ENCODE measurements at regions not wholly inside any gene's neighbourhood (a gene's known extent, or its start where the extent isn't known, plus 50 kb on each side); places are given as distances from the start of the nearest gene placed in this dataset.
A peak's percentile ranks its signal among the peaks of the same experiment; 100 is the strongest.

DNA sequence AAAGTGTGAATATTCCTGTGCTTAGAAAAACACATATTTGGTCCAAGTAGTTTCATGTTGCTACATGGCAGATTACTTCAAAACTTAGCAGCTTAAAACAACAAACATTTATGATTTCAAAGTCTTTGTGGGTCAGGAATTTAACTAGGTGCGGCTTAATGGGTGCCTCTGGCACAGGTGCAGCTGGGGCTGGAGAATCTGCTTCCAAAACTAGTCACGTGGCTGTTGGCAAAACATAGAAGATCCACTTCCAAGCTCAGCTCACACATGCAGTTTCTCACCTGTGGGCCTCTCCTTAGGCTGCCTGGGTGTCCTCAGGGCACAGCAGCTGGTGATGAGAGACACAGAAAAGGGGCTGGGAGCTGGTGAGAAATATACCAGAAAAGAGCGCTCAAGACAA, 263.4 kb downstream of the TTLL7 start:
- Histone ChIP-seq H3K9me3 (ENCODE audit: low read depth) (no peaks in the 10 kb centered on the region), H3K79me2 (ENCODE audit: low read depth) (no peaks in the 10 kb centered on the region), H3K27ac (no peak overlapping the region), H3F3A (ENCODE audit: low read depth) (no peaks in the 10 kb centered on the region), H3K4me2 (no peak overlapping the region), H3K27me3 (no peaks in the 10 kb centered on the region), H2AFZ (replicated peaks) (no peak overlapping the region), H3K9ac (no peak overlapping the region), H3K4me3 (no peak overlapping the region), H3K36me3 (no peaks in the 10 kb centered on the region), H3K4me1 (peaks cover 10% of the 10 kb centered on the region), H4K20me1 (ENCODE audit: low read depth) (no peaks in the 10 kb centered on the region)
- Mint-ChIP-seq H3K4me1 (peaks cover 4% of the 10 kb centered on the region), H3K4me3 (no peak overlapping the region), H3K36me3 (no peaks in the 10 kb centered on the region), H3K9me3 (peaks cover 3% of the 10 kb centered on the region), H3K27me3 (ENCODE audit: insufficient read depth, low read depth) (no peaks in the 10 kb centered on the region), H3K27ac (no peak overlapping the region)
- no peak for DNase-seq (ENCODE audit: low spot score)
- TF ChIP-seq, protein P1, sequence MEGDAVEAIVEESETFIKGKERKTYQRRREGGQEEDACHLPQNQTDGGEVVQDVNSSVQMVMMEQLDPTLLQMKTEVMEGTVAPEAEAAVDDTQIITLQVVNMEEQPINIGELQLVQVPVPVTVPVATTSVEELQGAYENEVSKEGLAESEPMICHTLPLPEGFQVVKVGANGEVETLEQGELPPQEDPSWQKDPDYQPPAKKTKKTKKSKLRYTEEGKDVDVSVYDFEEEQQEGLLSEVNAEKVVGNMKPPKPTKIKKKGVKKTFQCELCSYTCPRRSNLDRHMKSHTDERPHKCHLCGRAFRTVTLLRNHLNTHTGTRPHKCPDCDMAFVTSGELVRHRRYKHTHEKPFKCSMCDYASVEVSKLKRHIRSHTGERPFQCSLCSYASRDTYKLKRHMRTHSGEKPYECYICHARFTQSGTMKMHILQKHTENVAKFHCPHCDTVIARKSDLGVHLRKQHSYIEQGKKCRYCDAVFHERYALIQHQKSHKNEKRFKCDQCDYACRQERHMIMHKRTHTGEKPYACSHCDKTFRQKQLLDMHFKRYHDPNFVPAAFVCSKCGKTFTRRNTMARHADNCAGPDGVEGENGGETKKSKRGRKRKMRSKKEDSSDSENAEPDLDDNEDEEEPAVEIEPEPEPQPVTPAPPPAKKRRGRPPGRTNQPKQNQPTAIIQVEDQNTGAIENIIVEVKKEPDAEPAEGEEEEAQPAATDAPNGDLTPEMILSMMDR (IDR thresholded peaks at IDR 0.05) = no peak
- TF ChIP-seq EZH2phosphoT487 (IDR thresholded peaks at IDR 0.05) = no peak
- no peak for TF ChIP-seq EZH2 (IDR thresholded peaks at IDR 0.05)

DNA sequence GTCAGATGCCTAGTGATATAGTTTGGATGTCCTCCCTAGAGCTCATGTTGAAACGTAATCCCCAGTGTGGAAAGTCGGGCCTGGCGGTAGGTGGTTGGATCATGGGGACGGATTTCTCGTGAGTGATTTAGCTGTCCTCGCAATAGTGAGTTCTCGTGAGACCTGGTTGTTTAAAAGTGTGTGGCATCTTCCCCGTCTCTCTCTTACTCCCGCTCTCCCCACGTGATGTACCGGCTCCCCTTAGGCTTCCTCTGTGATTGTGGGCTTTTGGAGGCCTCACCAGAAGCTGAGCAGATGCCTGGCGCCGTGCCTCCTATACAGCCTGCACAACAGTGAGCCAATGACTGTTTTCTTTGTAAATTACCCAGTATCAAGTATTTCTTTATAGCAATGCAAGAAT, 264.5 kb downstream of the TTLL7 start:
- H3K4me1 Mint-ChIP-seq = no peaks in the 10 kb centered on the region
- no peaks in the 10 kb centered on the region for H3K27me3 Mint-ChIP-seq (ENCODE audit: insufficient read depth, low read depth)
- TF ChIP-seq EZH2 (IDR thresholded peaks at IDR 0.05) (no peak), EZH2phosphoT487 (IDR thresholded peaks at IDR 0.05) (no peak)
- TF ChIP-seq, protein P1 (IDR thresholded peaks at IDR 0.05) = no peak
- H4K20me1 ChIP-seq (ENCODE audit: low read depth) = no peaks in the 10 kb centered on the region
- H3K4me1 ChIP-seq = no peaks in the 10 kb centered on the region
- H3K27ac Mint-ChIP-seq = peak overlapping the region; percentile 5
- H3K4me3 ChIP-seq = no peak overlapping the region
- H3K9ac ChIP-seq = no peak overlapping the region
- H2AFZ ChIP-seq (replicated peaks) = peak overlapping the region; percentile 65
- H3F3A ChIP-seq (ENCODE audit: low read depth) = no peaks in the 10 kb centered on the region
- H3K4me2 ChIP-seq = no peak overlapping the region
- no peaks in the 10 kb centered on the region for H3K9me3 ChIP-seq (ENCODE audit: low read depth)
- no peaks in the 10 kb centered on the region for H3K36me3 Mint-ChIP-seq
- no peaks in the 10 kb centered on the region for H3K36me3 ChIP-seq
- H3K27me3 ChIP-seq = no peaks in the 10 kb centered on the region
- no peak for DNase-seq (ENCODE audit: low spot score)
- H3K79me2 ChIP-seq (ENCODE audit: low read depth) = no peaks in the 10 kb centered on the region
- H3K27ac ChIP-seq = no peak overlapping the region
- H3K9me3 Mint-ChIP-seq = peaks cover 3% of the 10 kb centered on the region
- H3K4me3 Mint-ChIP-seq = no peak overlapping the region

DNA sequence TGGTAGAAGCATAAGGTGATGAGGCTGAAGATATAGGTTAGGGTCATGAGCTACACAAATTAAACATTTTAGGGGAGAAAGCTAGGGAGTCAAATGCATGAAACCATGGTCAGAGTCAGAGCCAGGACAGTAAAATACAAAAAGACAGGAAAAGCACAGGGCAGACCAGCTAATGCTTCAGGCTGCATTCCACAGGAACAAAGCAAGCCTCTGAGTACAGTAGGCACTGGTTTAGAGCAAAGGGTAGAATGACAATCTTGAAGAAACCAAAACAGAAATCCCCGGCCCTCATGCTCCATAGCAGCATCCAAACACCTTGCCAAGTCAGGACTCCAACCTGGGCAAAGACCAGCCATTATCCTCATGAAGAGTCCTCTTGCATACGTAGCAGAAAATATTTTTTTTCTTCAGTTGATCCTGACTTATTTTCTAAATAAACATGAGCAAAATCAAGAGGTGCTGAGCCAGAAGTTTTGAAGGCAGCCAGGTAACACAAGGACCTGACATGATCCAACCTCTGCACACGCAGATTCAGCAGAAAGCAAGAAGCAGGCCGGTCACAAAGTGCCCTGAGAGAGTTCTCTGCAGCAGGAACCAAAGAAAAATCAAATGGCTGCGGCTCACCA, 273.1 kb downstream of the TTLL7 start:
- Histone ChIP-seq H3K79me2 (ENCODE audit: low read depth) (no peaks in the 10 kb centered on the region), H3K4me3 (no peak overlapping the region), H2AFZ (replicated peaks) (peak overlapping the region; percentile 84), H3F3A (ENCODE audit: low read depth) (no peaks in the 10 kb centered on the region), H3K9me3 (ENCODE audit: low read depth) (no peaks in the 10 kb centered on the region), H3K9ac (no peak overlapping the region), H3K36me3 (no peaks in the 10 kb centered on the region), H3K4me2 (no peak overlapping the region), H3K27me3 (no peaks in the 10 kb centered on the region), H3K4me1 (peaks cover 11% of the 10 kb centered on the region), H3K27ac (no peak overlapping the region), H4K20me1 (ENCODE audit: low read depth) (no peaks in the 10 kb centered on the region)
- peak; percentile 38 for DNase-seq (ENCODE audit: low spot score)
- Mint-ChIP-seq H3K9me3 (no peaks in the 10 kb centered on the region), H3K4me1 (peaks cover 3% of the 10 kb centered on the region), H3K27ac (no peak overlapping the region), H3K36me3 (no peaks in the 10 kb centered on the region), H3K27me3 (ENCODE audit: insufficient read depth, low read depth) (peaks cover 2% of the 10 kb centered on the region), H3K4me3 (no peak overlapping the region)
- no peak for TF ChIP-seq EZH2 (IDR thresholded peaks at IDR 0.05)
- TF ChIP-seq, protein P1 (IDR thresholded peaks at IDR 0.05) = no peak
- TF ChIP-seq EZH2phosphoT487 (IDR thresholded peaks at IDR 0.05) = no peak
